Endodermal cell (in vitro differentiated cells): ENCODE measurements at regions not wholly inside any gene's neighbourhood (a gene's known extent, or its start where the extent isn't known, plus 50 kb on each side); places are given as distances from the start of the nearest gene placed in this dataset.

Experiments
- DNase-seq: peaks from one replicate; pipeline ENCODE4 v3.0.0-alpha.2; 2017
- H3K27ac ChIP-seq: 2 replicates; pipeline ENCODE4 v1.5.1; 2013; ENCODE audit warnings: mild to moderate bottlenecking, low read depth, low read length, moderate library complexity
- H3K27me3 ChIP-seq: 2 replicates; pipeline ENCODE4 v1.6.1; 2013; ENCODE audit warnings: mild to moderate bottlenecking, low read length, moderate library complexity; ENCODE audit not compliant: insufficient read depth, control insufficient read depth, poor library complexity, severe bottlenecking
- H3K36me3 ChIP-seq: 2 replicates; pipeline ENCODE4 v1.7.0; 2013; ENCODE audit warnings: mild to moderate bottlenecking, low read length, moderate library complexity; ENCODE audit not compliant: control insufficient read depth, insufficient read depth
- H3K4me1 ChIP-seq: one replicate; pipeline ENCODE4 v1.7.0; 2013; ENCODE audit warnings: low read length; ENCODE audit not compliant: control insufficient read depth, insufficient read depth
- H3K4me3 ChIP-seq: 2 replicates; pipeline ENCODE4 v1.5.1; 2013; ENCODE audit warnings: mild to moderate bottlenecking, low read length, moderate library complexity
- H3K9ac ChIP-seq: 2 replicates; pipeline ENCODE4 v1.6.1; 2013; ENCODE audit warnings: mild to moderate bottlenecking, low read length, moderate library complexity; ENCODE audit not compliant: poor library complexity, severe bottlenecking; ENCODE audit errors: extremely low read depth
- H3K9me3 ChIP-seq: 2 replicates; pipeline ENCODE4 v1.6.1; 2013; ENCODE audit warnings: mild to moderate bottlenecking, low read length, moderate library complexity; ENCODE audit not compliant: control insufficient read depth
- H3K27ac Mint-ChIP-seq: 2 replicates; pipeline ENCODE4 v1.8.0; 2020; ENCODE audit warnings: mixed read lengths
- H3K27me3 Mint-ChIP-seq: 2 replicates; pipeline ENCODE4 v1.8.0; 2021; ENCODE audit warnings: mild to moderate bottlenecking, mixed read lengths; ENCODE audit not compliant: insufficient read depth
- H3K36me3 Mint-ChIP-seq: 2 replicates; pipeline ENCODE4 v1.8.0; 2020; ENCODE audit warnings: low read depth, mixed read lengths
- H3K4me1 Mint-ChIP-seq: 2 replicates; pipeline ENCODE4 v1.8.0; 2020; ENCODE audit warnings: mixed read lengths
- H3K4me3 Mint-ChIP-seq: 2 replicates; pipeline ENCODE4 v1.8.0; 2020; ENCODE audit warnings: mild to moderate bottlenecking, moderate library complexity, mixed read lengths
- H3K9me3 Mint-ChIP-seq: 2 replicates; pipeline ENCODE4 v1.8.0; 2020; ENCODE audit warnings: mild to moderate bottlenecking, mixed read lengths
- WGBS, 2 experiments: methylation state at CpG; one replicate each; pipeline versions ENCODE4 v1.1.5 to v1.1.7; 2013; ENCODE audit warnings: missing lambda C conversion rate in 2 of 2, mixed read lengths in 1 of 2; ENCODE audit not compliant: insufficient coverage in 1 of 2, insufficient read length in 1 of 2; 5-methylcytosine and 5-hydroxymethylcytosine counted together
- TF ChIP-seq, protein P1 (sequence below): fragments of 200-600 bp; sonication (generic); conservative IDR thresholded peaks from 2 replicates; pipeline ENCODE4 v1.5.0; 2021; ENCODE audit warnings: antibody characterized with exemption, mild to moderate bottlenecking

- 90 to 100% methylated on average over 6 to 16 of the region's 16 CpGs for WGBS, 2 experiments
- Mint-ChIP-seq H3K4me1 (no peaks in the 10 kb centered on the region), H3K9me3 (peaks cover 11% of the 10 kb centered on the region), H3K27ac (no peak overlapping the region), H3K27me3 (peaks cover 2% of the 10 kb centered on the region), H3K36me3 (no peaks in the 10 kb centered on the region), H3K4me3 (no peak overlapping the region)
- Histone ChIP-seq H3K4me1 (no peaks in the 10 kb centered on the region), H3K27ac (no peak overlapping the region), H3K4me3 (no peak overlapping the region), H3K9me3 (no peaks in the 10 kb centered on the region), H3K27me3 (no peaks in the 10 kb centered on the region), H3K36me3 (no peaks in the 10 kb centered on the region), H3K9ac (no peak overlapping the region)
- no peak for DNase-seq
- TF ChIP-seq, protein P1, sequence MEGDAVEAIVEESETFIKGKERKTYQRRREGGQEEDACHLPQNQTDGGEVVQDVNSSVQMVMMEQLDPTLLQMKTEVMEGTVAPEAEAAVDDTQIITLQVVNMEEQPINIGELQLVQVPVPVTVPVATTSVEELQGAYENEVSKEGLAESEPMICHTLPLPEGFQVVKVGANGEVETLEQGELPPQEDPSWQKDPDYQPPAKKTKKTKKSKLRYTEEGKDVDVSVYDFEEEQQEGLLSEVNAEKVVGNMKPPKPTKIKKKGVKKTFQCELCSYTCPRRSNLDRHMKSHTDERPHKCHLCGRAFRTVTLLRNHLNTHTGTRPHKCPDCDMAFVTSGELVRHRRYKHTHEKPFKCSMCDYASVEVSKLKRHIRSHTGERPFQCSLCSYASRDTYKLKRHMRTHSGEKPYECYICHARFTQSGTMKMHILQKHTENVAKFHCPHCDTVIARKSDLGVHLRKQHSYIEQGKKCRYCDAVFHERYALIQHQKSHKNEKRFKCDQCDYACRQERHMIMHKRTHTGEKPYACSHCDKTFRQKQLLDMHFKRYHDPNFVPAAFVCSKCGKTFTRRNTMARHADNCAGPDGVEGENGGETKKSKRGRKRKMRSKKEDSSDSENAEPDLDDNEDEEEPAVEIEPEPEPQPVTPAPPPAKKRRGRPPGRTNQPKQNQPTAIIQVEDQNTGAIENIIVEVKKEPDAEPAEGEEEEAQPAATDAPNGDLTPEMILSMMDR: no peak
Observed at GRCh38 chr13:80658705-80659104, 317.8 kb upstream of the SPRY2 start.

DNA sequence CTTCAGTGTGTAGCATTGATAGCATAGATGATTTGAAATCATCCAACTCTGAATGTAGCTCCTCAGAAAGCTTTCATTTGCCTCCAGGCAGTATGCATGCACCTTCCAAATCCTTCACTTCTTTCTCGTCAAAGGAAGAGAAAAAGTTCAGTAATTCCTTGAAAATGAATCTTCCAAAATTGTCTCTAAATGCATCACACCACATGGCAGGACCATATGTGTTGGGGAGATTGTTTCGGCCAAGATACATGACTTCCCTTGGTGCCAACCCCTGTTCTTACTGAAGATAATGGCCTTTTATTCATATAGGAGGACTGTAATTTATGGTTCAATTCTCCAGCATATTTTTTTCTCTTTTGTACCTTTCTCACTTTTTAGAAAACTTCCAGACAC is 315.6 kb upstream of the SPRY2 start:
- H3K4me1 ChIP-seq: no peaks in the 10 kb centered on the region
- H3K27ac ChIP-seq: no peak overlapping the region
- H3K27me3 ChIP-seq: no peaks in the 10 kb centered on the region
- no peak overlapping the region for H3K9ac ChIP-seq
- 96 to 100% methylated on average over 1 to 2 of the region's 2 CpGs for WGBS, 2 experiments
- no peaks in the 10 kb centered on the region for H3K9me3 ChIP-seq
- H3K4me3 ChIP-seq: no peak overlapping the region
- H3K27me3 Mint-ChIP-seq: peaks cover 2% of the 10 kb centered on the region
- no peak overlapping the region for H3K27ac Mint-ChIP-seq
- TF ChIP-seq, protein P1: no peak
- no peak overlapping the region for H3K4me3 Mint-ChIP-seq
- H3K9me3 Mint-ChIP-seq: peaks cover 11% of the 10 kb centered on the region
- no peak for DNase-seq
- H3K36me3 ChIP-seq: no peaks in the 10 kb centered on the region
- H3K4me1 Mint-ChIP-seq: no peaks in the 10 kb centered on the region
- no peaks in the 10 kb centered on the region for H3K36me3 Mint-ChIP-seq

DNA sequence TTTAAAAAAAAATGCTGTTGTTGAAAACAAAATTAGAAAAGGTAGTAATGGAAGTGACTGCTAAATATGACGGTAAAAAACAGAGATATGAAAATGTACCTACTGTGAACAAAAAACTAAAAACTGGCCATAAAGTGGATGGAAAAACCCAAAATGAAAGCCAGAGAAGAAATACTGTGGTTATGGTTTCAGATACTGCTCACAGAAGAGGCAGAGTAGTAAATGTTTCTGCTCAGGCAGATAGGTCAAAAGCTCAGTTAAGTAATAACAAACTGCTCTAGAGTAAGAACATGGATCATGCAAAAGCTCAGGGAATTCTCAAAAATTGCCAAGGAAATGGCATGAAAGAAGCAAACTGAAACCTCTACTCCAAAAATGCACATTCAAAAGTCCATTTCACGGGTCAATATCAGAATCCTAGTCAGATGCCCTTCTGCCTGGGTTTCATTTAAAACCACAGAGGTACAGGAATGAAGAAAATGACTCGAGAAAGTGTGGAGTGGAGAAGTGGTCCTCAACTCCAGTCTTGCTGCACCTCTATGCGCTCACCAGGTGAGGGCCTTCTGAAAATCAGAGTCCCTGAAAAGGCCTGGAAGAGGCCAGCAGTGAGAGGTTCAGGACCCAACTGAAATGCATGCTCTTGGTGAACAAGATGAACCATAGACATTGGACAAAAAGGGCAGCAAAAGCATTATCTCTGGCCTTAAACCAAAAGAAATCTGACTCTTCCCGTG is 315.0 kb upstream of the SPRY2 start:
- H3K9ac ChIP-seq: no peak overlapping the region
- no peaks in the 10 kb centered on the region for H3K9me3 ChIP-seq
- H3K4me3 ChIP-seq: no peak overlapping the region
- H3K27ac ChIP-seq: no peak overlapping the region
- no peak overlapping the region for H3K27ac Mint-ChIP-seq
- peaks cover 2% of the 10 kb centered on the region for H3K27me3 Mint-ChIP-seq
- no peak overlapping the region for H3K4me3 Mint-ChIP-seq
- no peaks in the 10 kb centered on the region for H3K36me3 ChIP-seq
- H3K36me3 Mint-ChIP-seq: no peaks in the 10 kb centered on the region
- no peaks in the 10 kb centered on the region for H3K4me1 ChIP-seq
- 85 to 91% methylated on average over 5 of the region's 5 CpGs for WGBS, 2 experiments
- TF ChIP-seq, protein P1: peak; percentile 62
- no peaks in the 10 kb centered on the region for H3K4me1 Mint-ChIP-seq
- DNase-seq: peak; percentile 56
- no peaks in the 10 kb centered on the region for H3K27me3 ChIP-seq
- H3K9me3 Mint-ChIP-seq: peaks cover 11% of the 10 kb centered on the region
